LNCAP (cell line): ENCODE measurements at regions not wholly inside any gene's neighbourhood (a gene's known extent, or its start where the extent isn't known, plus 50 kb on each side); places are given as distances from the start of the nearest gene placed in this dataset.

ENCODE experiments used
- CTCF ChIP-seq: fragments of 450-650 bp; IDR thresholded peaks from 2 replicates; pipeline ENCODE4 v1.5.1; 2017; ENCODE audit warnings: mild to moderate bottlenecking

- TF ChIP-seq CTCF: no peak
Measured at GRCh38 chr3:157611536-157612076, 108.4 kb upstream of the VEPH1 start.

DNA sequence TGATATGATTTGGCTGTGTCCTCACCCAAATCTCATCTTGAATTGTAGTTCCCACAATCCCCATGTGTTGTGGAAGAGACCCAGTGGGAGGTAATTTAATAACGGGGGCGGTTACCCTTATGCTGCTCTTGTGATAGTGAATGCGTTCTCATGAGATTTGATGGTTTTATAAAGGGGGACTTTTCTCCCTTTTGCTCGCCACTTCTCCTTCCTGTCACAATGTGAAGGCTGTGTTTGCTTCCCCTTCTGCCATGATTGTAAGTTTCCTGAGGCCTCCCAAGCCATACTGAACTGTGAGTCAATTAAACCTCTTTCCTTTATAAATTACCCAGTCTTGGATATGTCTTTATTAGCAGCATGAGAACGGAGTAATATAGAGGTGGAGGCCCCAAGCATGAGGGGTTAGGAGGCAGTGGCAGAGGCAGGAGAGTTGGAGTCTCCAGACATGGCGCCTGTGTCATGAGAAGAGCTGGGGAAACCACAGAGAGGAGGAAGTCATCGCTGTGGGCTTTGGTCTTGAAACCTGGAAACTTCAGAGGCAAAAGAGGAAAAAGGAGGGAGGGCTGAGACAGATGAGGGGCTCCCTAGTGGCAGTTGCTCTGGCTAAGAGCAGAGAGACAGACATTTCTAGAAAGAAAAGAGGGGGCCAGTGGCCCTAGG is 107.8 kb upstream of the VEPH1 start:
- TF ChIP-seq CTCF: no peak

- no peak for TF ChIP-seq CTCF
Measured at GRCh38 chr3:157607826-157608405, 104.7 kb upstream of the VEPH1 start.

GRCh38 chr3:157606852-157607197 is 103.6 kb upstream of the VEPH1 start:
- TF ChIP-seq CTCF: peak; percentile 7

- peak; percentile 92 for TF ChIP-seq CTCF
Measured at GRCh38 chr3:157606011-157606851, 103.0 kb upstream of the VEPH1 start.

DNA sequence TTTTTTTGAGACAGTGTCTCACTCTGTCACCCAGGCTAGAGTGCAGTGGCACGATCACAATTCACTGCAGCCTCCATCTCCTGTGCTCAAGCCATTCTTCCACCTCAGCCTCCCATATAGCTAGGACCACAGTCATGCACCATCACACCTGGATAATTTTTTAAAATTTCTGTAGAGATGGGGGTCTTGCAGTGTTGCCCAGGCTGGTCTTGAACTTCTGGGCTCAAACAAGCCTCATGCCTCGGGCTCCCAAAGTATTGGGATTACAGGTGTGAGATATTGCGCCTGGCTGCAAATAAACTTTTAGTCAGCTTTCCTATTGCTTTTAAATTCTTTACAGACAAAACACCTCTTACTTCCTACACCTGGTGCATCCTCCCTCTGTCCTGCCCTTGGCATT is 102.1 kb upstream of the VEPH1 start:
- no peak for TF ChIP-seq CTCF

GRCh38 chr3:157602424-157602823 is 99.2 kb upstream of the VEPH1 start:
- TF ChIP-seq CTCF: no peak
